Neural crest cell (in vitro differentiated cells): ENCODE measurements at regions not wholly inside any gene's neighbourhood (a gene's known extent, or its start where the extent isn't known, plus 50 kb on each side); places are given as distances from the start of the nearest gene placed in this dataset.

ENCODE experiments used
- DNase-seq: peaks from one replicate; pipeline ENCODE4 v3.0.0; 2021; ENCODE audit warnings: low read depth, mixed read lengths, low spot score
- H3K27ac Mint-ChIP-seq: one replicate; pipeline ENCODE4 v1.8.0; 2021; ENCODE audit warnings: mild to moderate bottlenecking, mixed read lengths; ENCODE audit not compliant: unreplicated experiment
- H3K27me3 Mint-ChIP-seq: 2 replicates; pipeline ENCODE4 v1.8.0; 2021; ENCODE audit warnings: low read depth, mild to moderate bottlenecking, mixed read lengths
- H3K36me3 Mint-ChIP-seq: 2 replicates; pipeline ENCODE4 v1.8.0; 2021; ENCODE audit warnings: low read depth, mild to moderate bottlenecking, mixed read lengths
- H3K4me1 Mint-ChIP-seq: 2 replicates; pipeline ENCODE4 v1.8.0; 2021; ENCODE audit warnings: mixed read lengths
- H3K4me3 Mint-ChIP-seq: one replicate; pipeline ENCODE4 v1.8.0; 2021; ENCODE audit warnings: mild to moderate bottlenecking, mixed read lengths
- H3K9me3 Mint-ChIP-seq: 2 replicates; pipeline ENCODE4 v1.8.0; 2021; ENCODE audit warnings: mixed read lengths
- TF ChIP-seq, protein P1 (sequence below): fragments of 200-600 bp; sonication (generic); conservative IDR thresholded peaks from 2 replicates; pipeline ENCODE4 v1.5.0; 2021; ENCODE audit warnings: antibody characterized with exemption, mild to moderate bottlenecking

DNA sequence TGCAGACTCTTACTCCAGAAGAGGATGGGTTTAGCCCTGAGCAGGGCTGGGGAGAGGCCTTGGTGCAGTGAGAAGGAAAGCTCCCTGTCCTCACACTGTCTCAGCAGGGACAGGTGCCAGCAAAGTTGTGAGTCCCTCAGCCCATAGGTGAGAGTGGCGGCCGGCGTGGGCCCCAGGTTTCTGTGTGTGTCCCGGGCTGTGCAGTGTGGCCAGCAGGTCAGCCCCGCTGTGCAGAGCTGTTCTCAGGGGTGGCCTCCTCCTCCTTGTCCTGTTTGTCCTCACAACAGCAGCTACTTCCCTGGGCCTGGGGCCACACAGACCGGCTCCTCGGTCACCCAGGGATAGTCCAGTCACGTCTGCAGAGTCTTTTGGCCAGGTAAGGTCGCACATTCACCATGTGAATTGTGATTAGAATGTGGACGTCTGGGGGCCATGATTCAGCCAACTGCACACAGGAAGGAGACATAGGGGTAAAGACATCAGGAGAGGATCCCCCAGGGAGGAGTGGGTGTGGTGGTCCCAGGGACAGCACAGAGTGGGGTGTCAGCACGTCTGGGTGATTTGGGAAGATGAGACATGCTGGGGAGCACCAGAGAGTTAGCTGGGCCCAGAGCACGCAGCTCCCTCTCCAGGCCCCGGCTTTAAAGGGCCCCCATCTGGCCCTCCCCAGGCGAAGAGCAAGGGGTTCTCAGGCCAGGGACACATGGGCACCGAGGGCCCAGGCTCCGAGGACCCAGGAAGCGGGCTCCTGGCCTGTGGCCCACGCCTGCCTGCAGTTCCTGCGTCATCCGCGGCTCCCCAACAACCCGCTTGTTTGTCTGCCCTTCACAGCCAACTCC lies 81.6 kb downstream of the MYEOV start:
- no peak overlapping the region for H3K4me3 Mint-ChIP-seq
- peak overlapping the region; percentile 37 for H3K27ac Mint-ChIP-seq
- peaks cover 2% of the 10 kb centered on the region for H3K9me3 Mint-ChIP-seq
- DNase-seq, result no peak
- no peaks in the 10 kb centered on the region for H3K27me3 Mint-ChIP-seq
- TF ChIP-seq, protein P1, sequence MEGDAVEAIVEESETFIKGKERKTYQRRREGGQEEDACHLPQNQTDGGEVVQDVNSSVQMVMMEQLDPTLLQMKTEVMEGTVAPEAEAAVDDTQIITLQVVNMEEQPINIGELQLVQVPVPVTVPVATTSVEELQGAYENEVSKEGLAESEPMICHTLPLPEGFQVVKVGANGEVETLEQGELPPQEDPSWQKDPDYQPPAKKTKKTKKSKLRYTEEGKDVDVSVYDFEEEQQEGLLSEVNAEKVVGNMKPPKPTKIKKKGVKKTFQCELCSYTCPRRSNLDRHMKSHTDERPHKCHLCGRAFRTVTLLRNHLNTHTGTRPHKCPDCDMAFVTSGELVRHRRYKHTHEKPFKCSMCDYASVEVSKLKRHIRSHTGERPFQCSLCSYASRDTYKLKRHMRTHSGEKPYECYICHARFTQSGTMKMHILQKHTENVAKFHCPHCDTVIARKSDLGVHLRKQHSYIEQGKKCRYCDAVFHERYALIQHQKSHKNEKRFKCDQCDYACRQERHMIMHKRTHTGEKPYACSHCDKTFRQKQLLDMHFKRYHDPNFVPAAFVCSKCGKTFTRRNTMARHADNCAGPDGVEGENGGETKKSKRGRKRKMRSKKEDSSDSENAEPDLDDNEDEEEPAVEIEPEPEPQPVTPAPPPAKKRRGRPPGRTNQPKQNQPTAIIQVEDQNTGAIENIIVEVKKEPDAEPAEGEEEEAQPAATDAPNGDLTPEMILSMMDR, result no peak
- no peaks in the 10 kb centered on the region for H3K36me3 Mint-ChIP-seq
- H3K4me1 Mint-ChIP-seq, result no peaks in the 10 kb centered on the region

DNA sequence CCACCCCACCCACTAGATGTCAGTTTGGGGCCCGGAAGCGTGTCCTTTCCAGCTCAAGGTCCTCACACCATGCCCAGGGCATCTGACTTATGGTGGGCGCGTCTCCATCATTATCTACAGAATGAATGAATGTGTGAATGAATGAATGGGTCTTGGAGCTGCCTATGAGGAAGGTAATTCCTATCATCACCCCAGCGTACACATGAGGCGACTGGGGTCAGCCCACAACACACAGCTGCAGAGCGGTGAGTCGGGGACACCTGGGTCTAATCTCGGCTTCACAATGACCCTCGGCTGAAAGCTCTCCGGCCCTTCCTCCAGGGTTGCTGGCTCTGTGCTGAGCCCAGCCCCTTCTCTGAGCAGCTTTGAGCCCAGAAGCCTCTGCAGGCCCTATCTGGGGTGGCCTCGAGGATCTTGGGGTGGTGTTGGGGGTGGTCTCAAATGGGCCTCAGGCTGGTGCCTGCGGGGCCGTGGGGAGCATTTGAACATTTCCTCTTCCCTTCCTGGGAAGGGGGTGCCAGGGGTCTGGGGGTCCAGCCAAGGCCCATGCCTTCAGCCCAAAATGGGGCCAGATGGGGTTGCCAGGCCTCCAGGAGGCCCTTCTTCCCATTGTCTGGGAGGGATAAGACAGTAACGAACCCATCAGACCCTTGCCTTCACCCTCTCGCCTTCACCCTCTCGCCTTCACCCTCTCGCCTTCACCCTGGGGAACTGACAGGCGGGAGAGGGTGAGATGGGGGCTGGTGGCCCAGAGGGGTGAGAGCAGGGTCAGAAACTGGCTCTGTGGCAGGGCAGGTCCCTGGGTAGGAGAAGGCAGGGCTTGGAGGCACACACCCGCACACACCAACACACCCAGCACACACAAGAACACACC lies 82.4 kb downstream of the MYEOV start:
- no peaks in the 10 kb centered on the region for H3K36me3 Mint-ChIP-seq
- H3K27me3 Mint-ChIP-seq, result no peaks in the 10 kb centered on the region
- H3K9me3 Mint-ChIP-seq, result no peaks in the 10 kb centered on the region
- no peak overlapping the region for H3K4me3 Mint-ChIP-seq
- H3K27ac Mint-ChIP-seq, result no peak overlapping the region
- no peaks in the 10 kb centered on the region for H3K4me1 Mint-ChIP-seq
- no peak for DNase-seq
- TF ChIP-seq, protein P1, result no peak

DNA sequence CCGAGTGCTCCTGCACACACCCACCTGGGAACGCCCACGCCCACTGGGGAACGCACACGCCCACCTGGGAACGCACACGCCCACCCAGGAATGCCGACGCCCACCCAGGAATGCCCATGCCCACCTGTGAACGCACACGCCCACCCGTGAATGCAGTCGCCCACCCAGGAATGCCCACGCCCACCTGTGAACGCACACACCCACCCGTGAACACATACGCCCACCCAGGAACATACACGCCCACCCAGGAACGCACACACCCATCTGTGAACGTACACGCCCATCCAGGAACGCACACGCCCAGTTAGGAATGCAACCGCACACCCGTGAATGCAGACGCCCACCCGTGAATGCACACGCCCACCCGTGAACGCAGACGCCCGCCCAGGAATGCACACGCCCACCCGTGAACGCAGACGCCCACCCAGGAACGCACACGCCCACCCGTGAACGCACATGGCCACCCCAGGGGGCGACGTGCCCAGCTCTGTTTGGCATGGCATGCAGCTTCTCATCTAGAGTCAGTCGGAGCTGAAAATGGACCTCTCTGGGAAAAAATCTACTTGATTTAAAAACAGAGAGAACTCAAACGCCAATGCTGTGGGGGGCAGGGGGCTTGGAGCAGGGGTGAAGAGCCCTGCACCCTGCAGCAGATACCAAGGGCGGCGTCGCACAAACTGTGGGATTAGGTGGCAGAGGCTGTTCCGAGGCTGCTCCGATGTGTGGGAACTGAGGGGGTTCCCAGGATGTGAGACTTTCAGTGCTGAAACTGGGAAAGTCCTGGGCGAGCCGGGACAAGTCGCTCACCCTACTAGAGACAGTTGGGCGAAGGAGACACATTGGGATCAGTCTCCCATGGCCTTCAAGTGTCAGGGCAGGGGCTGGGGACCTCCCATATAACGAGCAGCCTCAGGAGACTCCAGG lies 83.3 kb downstream of the MYEOV start:
- TF ChIP-seq, protein P1, result no peak
- no peak for DNase-seq
- Mint-ChIP-seq H3K9me3 (no peaks in the 10 kb centered on the region), H3K4me3 (no peak overlapping the region), H3K36me3 (no peaks in the 10 kb centered on the region), H3K27ac (no peak overlapping the region), H3K27me3 (no peaks in the 10 kb centered on the region), H3K4me1 (peaks cover 6% of the 10 kb centered on the region)

DNA sequence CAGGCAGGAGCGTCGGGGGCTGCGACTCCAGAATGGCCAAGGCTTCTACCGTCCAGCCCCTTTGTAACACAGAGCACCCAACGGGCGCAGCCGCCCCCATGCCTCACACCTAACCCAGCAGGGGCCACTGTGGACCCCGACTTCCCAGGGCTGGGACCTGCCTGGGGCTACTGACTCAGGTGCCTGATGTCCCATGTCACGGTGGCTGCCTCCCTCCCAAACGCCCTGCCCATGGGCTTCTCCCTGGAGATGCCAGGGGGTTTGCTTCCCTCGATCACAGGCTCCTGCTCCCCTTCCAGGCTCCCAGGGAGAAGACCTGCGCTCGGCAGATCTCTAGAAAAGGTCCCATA lies 84.0 kb downstream of the MYEOV start:
- peaks cover 6% of the 10 kb centered on the region for H3K4me1 Mint-ChIP-seq
- DNase-seq, result no peak
- TF ChIP-seq, protein P1, result no peak
- H3K9me3 Mint-ChIP-seq, result no peaks in the 10 kb centered on the region
- no peaks in the 10 kb centered on the region for H3K36me3 Mint-ChIP-seq
- H3K4me3 Mint-ChIP-seq, result no peak overlapping the region
- no peak overlapping the region for H3K27ac Mint-ChIP-seq
- H3K27me3 Mint-ChIP-seq, result no peaks in the 10 kb centered on the region
